ENCODE measurements at regions not wholly inside any gene's neighbourhood (a gene's known extent, or its start where the extent isn't known, plus 50 kb on each side); places are given as distances from the start of the nearest gene placed in this dataset.
"Not testable (repeated sequence)": the region's sequence is repeated elsewhere in the genome, so short reads cannot be mapped to it uniquely, and the experiment has no call there.

DNA sequence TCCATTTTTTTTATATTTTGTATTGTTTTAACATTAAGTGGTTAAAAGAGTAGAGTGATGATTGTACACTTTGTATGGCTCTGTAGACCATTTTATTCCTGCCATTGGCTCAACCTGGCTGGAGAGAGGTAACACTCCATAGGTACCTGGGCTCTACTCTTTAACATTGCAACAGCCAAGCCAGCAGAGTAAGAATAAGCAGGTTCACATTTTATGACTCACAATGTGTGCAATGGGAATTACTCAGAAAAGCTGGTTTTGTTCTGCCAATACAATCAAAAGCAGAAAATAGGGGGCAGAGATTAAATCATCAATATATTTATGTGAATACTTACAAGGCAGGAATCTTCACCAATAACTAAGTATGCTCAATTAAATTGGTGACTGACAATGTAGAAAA, 1324.0 kb downstream of the AMY1C start:
- no peak overlapping the region for H3K4me3 ChIP-seq (replicated peaks in 1 of 2; ENCODE audit: low read depth in 2 of 2, low read length in 2 of 2)
- TF ChIP-seq, protein P1, sequence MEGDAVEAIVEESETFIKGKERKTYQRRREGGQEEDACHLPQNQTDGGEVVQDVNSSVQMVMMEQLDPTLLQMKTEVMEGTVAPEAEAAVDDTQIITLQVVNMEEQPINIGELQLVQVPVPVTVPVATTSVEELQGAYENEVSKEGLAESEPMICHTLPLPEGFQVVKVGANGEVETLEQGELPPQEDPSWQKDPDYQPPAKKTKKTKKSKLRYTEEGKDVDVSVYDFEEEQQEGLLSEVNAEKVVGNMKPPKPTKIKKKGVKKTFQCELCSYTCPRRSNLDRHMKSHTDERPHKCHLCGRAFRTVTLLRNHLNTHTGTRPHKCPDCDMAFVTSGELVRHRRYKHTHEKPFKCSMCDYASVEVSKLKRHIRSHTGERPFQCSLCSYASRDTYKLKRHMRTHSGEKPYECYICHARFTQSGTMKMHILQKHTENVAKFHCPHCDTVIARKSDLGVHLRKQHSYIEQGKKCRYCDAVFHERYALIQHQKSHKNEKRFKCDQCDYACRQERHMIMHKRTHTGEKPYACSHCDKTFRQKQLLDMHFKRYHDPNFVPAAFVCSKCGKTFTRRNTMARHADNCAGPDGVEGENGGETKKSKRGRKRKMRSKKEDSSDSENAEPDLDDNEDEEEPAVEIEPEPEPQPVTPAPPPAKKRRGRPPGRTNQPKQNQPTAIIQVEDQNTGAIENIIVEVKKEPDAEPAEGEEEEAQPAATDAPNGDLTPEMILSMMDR (IDR thresholded peaks at IDR 0.05; ENCODE audit: low read depth, low read length) = no peak
- DNase-seq (ENCODE audit: low read depth in 2 of 2) = no peak

DNA sequence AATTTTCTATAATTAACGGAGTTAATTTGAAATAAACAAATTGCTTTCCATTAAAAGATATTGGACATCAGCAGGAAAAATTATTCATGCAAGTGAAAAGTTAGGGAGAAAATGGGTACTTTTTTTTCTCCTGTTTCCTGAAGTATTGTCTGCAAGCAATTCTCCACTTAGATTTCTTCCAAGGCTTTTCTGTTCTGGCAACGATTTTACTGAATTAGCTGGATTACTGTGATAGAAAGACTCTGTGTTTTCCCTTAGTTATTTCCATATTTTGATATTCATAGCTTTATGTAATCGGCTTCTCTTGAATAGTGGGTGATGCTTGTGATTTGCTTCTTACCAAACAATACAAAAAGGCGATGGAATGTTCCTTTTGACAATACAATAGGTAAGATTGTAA, 1333.9 kb downstream of the AMY1C start:
- DNase-seq (ENCODE audit: low read depth in 2 of 2) = no peak
- H3K4me3 ChIP-seq (replicated peaks in 1 of 2; ENCODE audit: low read depth in 2 of 2, low read length in 2 of 2) = no peak overlapping the region
- TF ChIP-seq, protein P1 (IDR thresholded peaks at IDR 0.05; ENCODE audit: low read depth, low read length) = no peak

DNA sequence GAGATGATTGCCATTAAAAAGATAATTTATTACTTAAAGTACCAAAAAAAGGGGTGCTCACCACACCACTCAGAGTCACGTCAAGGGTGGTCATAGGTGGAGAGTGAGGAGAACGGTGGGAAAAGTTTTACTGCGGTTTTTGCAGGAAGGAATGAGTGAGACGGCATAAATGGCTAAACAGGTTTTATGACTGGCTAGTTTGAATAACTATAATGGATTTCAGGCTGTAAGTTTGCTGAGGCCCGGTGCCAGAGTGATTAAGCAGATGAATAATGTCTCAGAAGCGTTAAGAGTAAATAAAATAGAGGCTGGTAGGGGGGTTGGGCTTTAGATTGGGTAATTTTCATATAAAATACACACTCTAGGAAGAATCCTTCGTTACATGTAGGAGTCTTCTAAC, 1337.8 kb downstream of the AMY1C start:
- no peak for DNase-seq (ENCODE audit: low read depth in 2 of 2)
- no peak overlapping the region for H3K4me3 ChIP-seq (replicated peaks in 1 of 2; ENCODE audit: low read depth in 2 of 2, low read length in 2 of 2)
- TF ChIP-seq, protein P1 (IDR thresholded peaks at IDR 0.05; ENCODE audit: low read depth, low read length) = no peak

DNA sequence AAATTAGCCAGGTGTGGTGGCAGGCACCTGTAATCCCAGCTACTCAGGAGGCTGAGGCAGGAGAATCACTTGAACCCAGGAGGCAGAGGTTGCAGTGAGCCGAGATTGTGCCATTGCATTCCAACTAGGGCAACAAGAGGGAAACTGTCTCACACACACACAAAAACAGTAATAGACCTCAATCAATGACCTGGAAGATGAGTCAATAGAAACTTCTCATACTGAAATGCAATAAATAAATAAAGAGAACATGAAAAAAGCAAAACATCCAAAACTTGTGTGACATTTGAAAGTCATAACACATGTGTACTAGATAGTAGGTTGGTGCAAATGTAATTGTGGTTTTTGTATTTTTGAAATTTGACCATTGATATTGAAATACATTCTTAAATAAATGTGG, 1338.5 kb downstream of the AMY1C start:
- DNase-seq (ENCODE audit: low read depth in 2 of 2) = no peak
- H3K4me3 ChIP-seq (replicated peaks in 1 of 2; ENCODE audit: low read depth in 2 of 2, low read length in 2 of 2) = no peak overlapping the region
- TF ChIP-seq, protein P1 (IDR thresholded peaks at IDR 0.05; ENCODE audit: low read depth, low read length) = no peak

DNA sequence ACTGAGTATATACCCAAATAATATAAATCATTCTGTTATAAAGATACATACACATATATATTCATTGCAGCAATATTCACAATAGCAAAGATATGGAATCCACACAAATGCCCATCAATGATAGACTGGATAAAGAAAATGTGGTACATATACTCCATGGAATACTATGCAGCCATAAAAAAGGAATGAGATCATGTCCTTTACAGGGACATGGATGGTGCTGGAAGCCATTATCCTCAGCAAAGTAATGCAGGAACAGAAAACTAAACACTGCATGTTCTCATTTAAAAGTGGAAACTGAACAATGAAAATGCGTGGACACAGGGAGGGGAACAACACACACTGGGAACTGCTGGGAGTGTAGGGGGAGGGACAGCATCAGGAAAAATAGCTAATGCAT, 1344.2 kb downstream of the AMY1C start:
- not testable (repeated sequence) for H3K4me3 ChIP-seq (replicated peaks in 1 of 2; ENCODE audit: low read depth in 2 of 2, low read length in 2 of 2); DNase-seq (ENCODE audit: low read depth in 2 of 2)

DNA sequence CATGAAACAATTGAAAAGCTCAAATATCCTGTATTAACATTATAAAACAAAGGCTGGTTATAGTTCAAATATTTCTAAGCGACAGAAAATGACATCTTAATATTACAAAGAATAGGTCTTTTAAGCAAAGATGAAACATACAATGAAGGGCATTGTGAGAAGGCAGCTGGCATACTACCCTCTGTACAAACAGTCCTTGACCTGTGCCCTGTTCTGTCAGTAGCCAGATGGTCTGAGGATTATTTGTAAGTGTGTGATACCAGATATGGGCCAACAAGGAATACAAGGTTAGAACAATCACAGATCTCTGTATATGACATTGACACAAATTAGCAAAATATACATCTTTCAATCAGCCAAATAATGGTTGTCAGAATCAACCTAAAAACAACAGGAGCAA, 1350.4 kb downstream of the AMY1C start:
- no peak overlapping the region for H3K4me3 ChIP-seq (replicated peaks in 1 of 2; ENCODE audit: low read depth in 2 of 2, low read length in 2 of 2)
- no peak for DNase-seq (ENCODE audit: low read depth in 2 of 2)
- TF ChIP-seq, protein P1 (IDR thresholded peaks at IDR 0.05; ENCODE audit: low read depth, low read length) = no peak

DNA sequence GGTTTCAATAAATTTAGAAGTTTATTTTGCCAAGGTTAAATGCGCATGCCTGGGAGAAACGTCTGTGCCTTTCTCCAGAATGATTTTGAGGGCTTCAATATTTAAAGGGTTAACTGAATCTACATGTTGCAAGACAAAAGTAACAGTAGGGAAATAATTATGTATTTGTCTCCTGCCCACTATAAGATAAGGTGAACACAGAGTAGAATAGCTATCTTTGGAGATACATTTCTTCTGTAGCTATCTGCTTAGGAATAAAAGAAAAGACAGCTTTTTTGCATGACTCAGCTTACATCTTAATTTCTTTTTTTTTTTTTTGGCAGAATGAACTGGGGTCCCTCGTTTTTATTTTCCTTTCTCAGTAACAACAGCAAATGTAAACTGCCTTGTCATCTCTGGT, 1351.6 kb downstream of the AMY1C start:
- TF ChIP-seq, protein P1 (IDR thresholded peaks at IDR 0.05; ENCODE audit: low read depth, low read length) = no peak
- no peak for DNase-seq (ENCODE audit: low read depth in 2 of 2)
- H3K4me3 ChIP-seq (replicated peaks in 1 of 2; ENCODE audit: low read depth in 2 of 2, low read length in 2 of 2) = no peak overlapping the region

Data from cardiac fibroblast (primary cell).